OCI-LY7 (cell line): ENCODE measurements at regions not wholly inside any gene's neighbourhood (a gene's known extent, or its start where the extent isn't known, plus 50 kb on each side); places are given as distances from the start of the nearest gene placed in this dataset.

Source experiments
- BruUV-seq: library from RNA; stranded (reverse); fragments of 400-500 nt; replicated peaks from 2 replicates; lab custom pipeline; 2021; lab: Mats Ljungman, UMichigan
- CTCF ChIA-PET: fragments of 300-600 bp; sonication (Branson Sonifier 250); formaldehyde crosslinking; loops from one replicate; lab custom pipeline; 2022; ENCODE audit warnings: antibody characterized with exemption; ENCODE audit not compliant: unreplicated experiment; lab: Charles Lee
- POLR2A ChIA-PET: fragments of 300-600 bp; sonication (Branson Sonifier 250); formaldehyde crosslinking; loops from one replicate; lab custom pipeline; 2022; ENCODE audit warnings: antibody characterized with exemption; lab: Charles Lee
- DNase-seq: peaks from one replicate; pipeline ENCODE4 v3.0.0-alpha.2; 2015; ENCODE audit warnings: low spot score
- H2AFZ ChIP-seq: fragments of 200-600 bp; sonication (generic), shearing (Covaris generic); 2 replicates; pipeline ENCODE4 v1.6.1; 2014; ENCODE audit warnings: mild to moderate bottlenecking, antibody characterized with exemption, low read length, moderate library complexity
- H3K27ac ChIP-seq: fragments of 200-600 bp; sonication (generic); 2 replicates; pipeline ENCODE4 v1.5.1; 2014; ENCODE audit warnings: mixed run types, low read depth, mild to moderate bottlenecking, moderate library complexity, low read length, inconsistent platforms; ENCODE audit not compliant: poor library complexity, severe bottlenecking
- H3K36me3 ChIP-seq: fragments of 200-600 bp; sonication (generic); 2 replicates; pipeline ENCODE4 v1.6.1; 2014; ENCODE audit warnings: mild to moderate bottlenecking, antibody characterized with exemption, low read length, moderate library complexity, mixed read lengths; ENCODE audit not compliant: insufficient read depth
- H3K4me1 ChIP-seq: fragments of 200-600 bp; sonication (generic); 2 replicates; pipeline ENCODE4 v1.5.1; 2014; ENCODE audit warnings: mild to moderate bottlenecking, low read length; ENCODE audit not compliant: insufficient read depth, poor library complexity, severe bottlenecking
- H3K4me2 ChIP-seq: fragments of 200-600 bp; sonication (generic); 2 replicates; pipeline ENCODE4 v1.6.1; 2014; ENCODE audit warnings: mild to moderate bottlenecking, low read length
- H3K4me3 ChIP-seq: fragments of 200-600 bp; sonication (generic); 2 replicates; pipeline ENCODE4 v1.5.1; 2014; ENCODE audit warnings: mild to moderate bottlenecking, low read depth, low read length; ENCODE audit not compliant: poor library complexity, severe bottlenecking
- H3K79me2 ChIP-seq: fragments of 200-600 bp; sonication (generic); 2 replicates; pipeline ENCODE4 v1.6.1; 2016; ENCODE audit warnings: low read depth, mild to moderate bottlenecking, low read length, moderate library complexity, mixed read lengths; ENCODE audit not compliant: insufficient read depth
- H3K9me2 ChIP-seq: fragments of 200-600 bp; sonication (generic); 2 replicates; pipeline ENCODE4 v1.6.1; 2016; ENCODE audit warnings: mild to moderate bottlenecking, low read length, mixed read lengths; ENCODE audit not compliant: insufficient read depth
- H3K9me3 ChIP-seq: fragments of 200-600 bp; sonication (generic); 2 replicates; pipeline ENCODE4 v1.6.1; 2014; ENCODE audit warnings: mild to moderate bottlenecking, mixed run types, low read length, mixed read lengths
- H4K20me1 ChIP-seq: fragments of 200-600 bp; sonication (generic); 2 replicates; pipeline ENCODE4 v1.6.1; 2014; ENCODE audit warnings: mild to moderate bottlenecking, antibody characterized with exemption, low read length, moderate library complexity, mixed read lengths; ENCODE audit not compliant: insufficient read depth
- EZH2phosphoT487 ChIP-seq: fragments of 200-600 bp; sonication (generic); IDR thresholded peaks from 2 replicates; pipeline ENCODE4 v1.6.1; 2018; ENCODE audit warnings: low read depth, borderline replicate concordance, mild to moderate bottlenecking, mixed run types, antibody characterized with exemption, low read length, moderate library complexity, mixed read lengths
- intact Hi-C: fragments of 100-400 bp; cut with micrococcal nuclease; formaldehyde crosslinking; loops from one replicate; pipeline ENCODE4 v1.10.0; 2022; ENCODE audit not compliant: unreplicated experiment
- TF ChIP-seq, protein P1 (sequence below): fragments of 200-600 bp; sonication (generic); conservative IDR thresholded peaks from 2 replicates; pipeline ENCODE4 v1.5.1; 2014; ENCODE audit warnings: mild to moderate bottlenecking, antibody characterized with exemption, low read length, moderate library complexity, mixed read lengths

DNA sequence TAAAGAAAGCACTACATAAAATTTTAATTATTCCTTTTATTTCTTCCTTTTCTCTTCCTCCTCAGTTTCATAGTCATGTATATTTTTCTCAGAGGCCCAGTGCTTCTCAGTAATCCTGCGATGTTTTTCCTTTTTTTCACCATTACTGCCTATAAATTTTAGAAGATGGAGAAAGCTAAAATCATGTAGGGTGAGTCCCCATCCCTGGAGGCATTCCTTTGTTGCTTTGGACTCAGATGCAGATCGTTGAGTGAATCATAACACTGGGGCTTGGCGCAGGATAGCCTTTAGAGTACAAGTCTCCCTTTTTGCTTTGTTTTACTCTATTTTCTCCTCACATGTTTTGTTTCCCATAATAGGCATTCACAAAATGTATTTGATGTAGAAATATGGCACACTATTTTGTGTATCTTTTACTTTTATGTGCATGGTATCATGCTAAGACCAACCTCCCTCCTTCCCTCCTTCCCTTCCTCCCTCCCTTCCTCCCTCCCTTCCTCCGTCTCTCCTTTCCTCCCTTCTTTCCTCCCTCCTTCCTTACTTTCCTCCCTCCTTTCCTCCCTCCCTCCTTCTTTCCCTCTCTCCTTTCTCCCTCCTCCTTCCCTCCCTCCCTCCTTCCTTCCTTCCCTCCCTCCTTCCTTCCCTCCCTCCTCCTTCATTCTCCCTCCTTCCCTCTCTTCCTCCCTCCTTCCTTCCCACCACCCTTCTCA lies 72.4 kb downstream of the NUDT12 start:
- no peaks in the 10 kb centered on the region for H3K9me2 ChIP-seq
- H2AFZ ChIP-seq, result no peak overlapping the region
- no peak for TF ChIP-seq EZH2phosphoT487
- TF ChIP-seq, protein P1, sequence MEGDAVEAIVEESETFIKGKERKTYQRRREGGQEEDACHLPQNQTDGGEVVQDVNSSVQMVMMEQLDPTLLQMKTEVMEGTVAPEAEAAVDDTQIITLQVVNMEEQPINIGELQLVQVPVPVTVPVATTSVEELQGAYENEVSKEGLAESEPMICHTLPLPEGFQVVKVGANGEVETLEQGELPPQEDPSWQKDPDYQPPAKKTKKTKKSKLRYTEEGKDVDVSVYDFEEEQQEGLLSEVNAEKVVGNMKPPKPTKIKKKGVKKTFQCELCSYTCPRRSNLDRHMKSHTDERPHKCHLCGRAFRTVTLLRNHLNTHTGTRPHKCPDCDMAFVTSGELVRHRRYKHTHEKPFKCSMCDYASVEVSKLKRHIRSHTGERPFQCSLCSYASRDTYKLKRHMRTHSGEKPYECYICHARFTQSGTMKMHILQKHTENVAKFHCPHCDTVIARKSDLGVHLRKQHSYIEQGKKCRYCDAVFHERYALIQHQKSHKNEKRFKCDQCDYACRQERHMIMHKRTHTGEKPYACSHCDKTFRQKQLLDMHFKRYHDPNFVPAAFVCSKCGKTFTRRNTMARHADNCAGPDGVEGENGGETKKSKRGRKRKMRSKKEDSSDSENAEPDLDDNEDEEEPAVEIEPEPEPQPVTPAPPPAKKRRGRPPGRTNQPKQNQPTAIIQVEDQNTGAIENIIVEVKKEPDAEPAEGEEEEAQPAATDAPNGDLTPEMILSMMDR, result no peak
- BruUV-seq, result no TSS peak
- no peaks in the 10 kb centered on the region for H3K79me2 ChIP-seq
- ChIA-PET POLR2A (interaction anchor here (1.6 kb wide), 1 partner anchor 12 kb away, joined by 3 read pairs; no protein-coding TSS in a partner anchor), CTCF (no interaction called here)
- DNase-seq, result no peak
- H3K36me3 ChIP-seq, result no peaks in the 10 kb centered on the region
- no peak overlapping the region for H3K27ac ChIP-seq
- H3K4me3 ChIP-seq, result no peak overlapping the region
- H4K20me1 ChIP-seq, result no peaks in the 10 kb centered on the region
- H3K4me2 ChIP-seq, result no peak overlapping the region
- H3K4me1 ChIP-seq, result no peaks in the 10 kb centered on the region
- no peaks in the 10 kb centered on the region for H3K9me3 ChIP-seq
- intact Hi-C loops, result no loop called here

DNA sequence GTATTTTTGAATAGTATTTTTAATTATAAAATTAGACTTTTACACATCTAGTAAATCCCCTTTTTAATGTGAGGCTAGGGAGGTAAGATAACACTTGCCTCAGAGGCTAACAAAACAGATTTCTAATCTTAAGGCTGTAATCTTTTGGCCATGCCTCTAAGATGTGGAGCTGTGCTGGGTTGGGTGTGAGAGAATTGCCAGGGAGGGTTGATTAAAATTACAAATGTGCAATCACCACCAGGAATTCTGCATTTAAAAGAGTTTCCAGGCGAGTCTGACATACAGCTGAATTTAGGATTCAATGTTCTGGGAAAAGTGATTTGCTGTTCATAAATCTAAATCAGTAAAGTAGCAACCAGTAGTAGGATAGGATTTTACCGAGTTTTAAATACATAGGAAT lies 73.3 kb downstream of the NUDT12 start:
- Histone ChIP-seq H3K4me2 (no peak overlapping the region), H3K79me2 (no peaks in the 10 kb centered on the region), H3K9me2 (no peaks in the 10 kb centered on the region), H2AFZ (no peak overlapping the region), H3K27ac (no peak overlapping the region), H3K36me3 (no peaks in the 10 kb centered on the region), H4K20me1 (no peaks in the 10 kb centered on the region), H3K4me3 (no peak overlapping the region), H3K4me1 (no peaks in the 10 kb centered on the region), H3K9me3 (no peaks in the 10 kb centered on the region)
- CTCF ChIA-PET, result no interaction called here
- POLR2A ChIA-PET, result interaction anchor here (1.6 kb wide), 1 partner anchor 13 kb away, joined by 3 read pairs; no protein-coding TSS in a partner anchor
- no peak for TF ChIP-seq EZH2phosphoT487
- TF ChIP-seq, protein P1, result no peak
- intact Hi-C loops, result no loop called here
- BruUV-seq, result no TSS peak
- DNase-seq, result no peak

DNA sequence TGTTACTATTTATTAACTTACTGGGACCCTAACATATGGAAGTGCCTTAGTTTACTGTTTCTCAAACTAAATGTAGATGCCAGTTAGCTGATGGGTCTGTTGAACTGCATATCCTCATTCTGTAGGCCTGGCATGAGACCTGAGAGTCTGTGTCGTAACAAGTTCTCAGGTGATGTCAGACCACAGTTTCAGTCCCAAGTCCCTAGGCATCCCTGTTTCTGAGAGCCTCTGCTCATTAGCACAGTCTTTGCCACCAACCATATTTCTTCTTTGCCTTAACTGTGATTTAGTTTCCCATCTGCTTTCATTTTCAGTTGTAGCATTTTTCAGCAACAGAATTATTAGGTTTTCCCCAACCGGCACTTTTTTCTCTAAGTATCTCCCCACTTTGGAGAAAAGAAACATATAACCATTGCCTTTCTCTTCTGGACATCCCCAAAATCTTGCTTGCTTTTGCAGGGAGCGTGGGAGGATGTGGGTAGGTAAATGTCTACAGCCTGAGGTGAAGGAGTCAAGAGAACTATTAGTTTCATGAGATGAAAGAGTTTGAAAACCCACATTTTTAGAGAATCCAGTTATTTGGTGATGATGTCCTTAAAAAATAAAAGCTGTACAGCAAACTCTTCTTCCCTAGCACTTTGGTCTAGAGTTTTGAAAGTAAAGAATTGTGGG lies 74.6 kb downstream of the NUDT12 start:
- Histone ChIP-seq H3K79me2 (no peaks in the 10 kb centered on the region), H2AFZ (no peak overlapping the region), H3K4me1 (no peaks in the 10 kb centered on the region), H3K27ac (no peak overlapping the region), H4K20me1 (no peaks in the 10 kb centered on the region), H3K4me3 (no peak overlapping the region), H3K4me2 (no peak overlapping the region), H3K9me3 (no peaks in the 10 kb centered on the region), H3K36me3 (no peaks in the 10 kb centered on the region), H3K9me2 (no peaks in the 10 kb centered on the region)
- ChIA-PET POLR2A (no interaction called here), CTCF (no interaction called here)
- no peak for TF ChIP-seq EZH2phosphoT487
- TF ChIP-seq, protein P1, result no peak
- DNase-seq, result no peak
- BruUV-seq, result no TSS peak
- intact Hi-C loops, result no loop called here
